PC-9 (cell line): ENCODE measurements at regions not wholly inside any gene's neighbourhood (a gene's known extent, or its start where the extent isn't known, plus 50 kb on each side); places are given as distances from the start of the nearest gene placed in this dataset.

Source experiments
- CTCF ChIP-seq: fragments of 200-600 bp; sonication (generic); conservative IDR thresholded peaks from 2 replicates; pipeline ENCODE4 v1.6.1; 2017; ENCODE audit warnings: mixed run types, antibody characterized with exemption, mild to moderate bottlenecking, moderate library complexity
- EZH2 ChIP-seq: fragments of 200-600 bp; sonication (generic); IDR thresholded peaks from 2 replicates; pipeline ENCODE4 v1.8.0; 2017; ENCODE audit warnings: antibody characterized with exemption, low read depth

GRCh38 chr5:19169426-19169825 lies 818.6 kb downstream of the CDH18 start:
- TF ChIP-seq CTCF = no peak
- no peak for TF ChIP-seq EZH2
